Posterior cingulate gyrus (tissue), 11 donors: ENCODE measurements at regions not wholly inside any gene's neighbourhood (a gene's known extent, or its start where the extent isn't known, plus 50 kb on each side); places are given as distances from the start of the nearest gene placed in this dataset.
"Not testable (repeated sequence)": the region's sequence is repeated elsewhere in the genome, so short reads cannot be mapped to it uniquely, and the experiment has no call there.

Experiments used
- DNase-seq, 10 donors: peaks; one replicate each; pipeline versions ENCODE4 v3.0.0 to v3.0.0-alpha.2; 2020 to 2021; ENCODE audit warnings: mixed read lengths in 3 of 10
- intact Hi-C: fragments of 100-400 bp; cut with DNase I; formaldehyde crosslinking; loops from one replicate; pipeline ENCODE4 v1.15.1; 2023

GRCh38 chr15:21718108-21718507 lies 159.4 kb downstream of the POTEB start:
- DNase-seq, intact Hi-C loops: not testable (repeated sequence)

- DNase-seq, intact Hi-C loops: not testable (repeated sequence)
Observed at GRCh38 chr15:21717661-21718060, 159.9 kb downstream of the POTEB start.

GRCh38 chr15:21705480-21705879 lies 172.1 kb downstream of the POTEB start:
- intact Hi-C loops, DNase-seq: not testable (repeated sequence)

GRCh38 chr15:21698620-21699019 lies 178.9 kb downstream of the POTEB start:
- intact Hi-C loops, DNase-seq: not testable (repeated sequence)

- intact Hi-C loops, DNase-seq: not testable (repeated sequence)
Observed at GRCh38 chr15:21695089-21695488, 182.4 kb downstream of the POTEB start.

- intact Hi-C loops = not testable (repeated sequence)
Observed at GRCh38 chr15:21692471-21693102, 184.9 kb downstream of the POTEB start.

GRCh38 chr15:21656798-21657397 lies 216.6 kb upstream of the POTEB3 start:
- intact Hi-C loops, DNase-seq: not testable (repeated sequence)

More at GRCh38 chr15:21692471-21693102, 184.9 kb downstream of the POTEB start:
- DNase-seq = not testable (repeated sequence)

- DNase-seq, intact Hi-C loops: not testable (repeated sequence)
Observed at GRCh38 chr15:21656114-21656746, 215.9 kb upstream of the POTEB3 start.

- DNase-seq, intact Hi-C loops: not testable (repeated sequence)
Observed at GRCh38 chr15:21653707-21654106, 213.4 kb upstream of the POTEB3 start.

- intact Hi-C loops = not testable (repeated sequence)
Observed at GRCh38 chr15:21638770-21639169, 198.5 kb upstream of the POTEB3 start.

GRCh38 chr15:21626694-21627093 lies 186.4 kb upstream of the POTEB3 start:
- DNase-seq, intact Hi-C loops: not testable (repeated sequence)

More at GRCh38 chr15:21638770-21639169, 198.5 kb upstream of the POTEB3 start:
- DNase-seq = not testable (repeated sequence)

GRCh38 chr15:21609223-21609622 lies 168.9 kb upstream of the POTEB3 start:
- intact Hi-C loops, DNase-seq: not testable (repeated sequence)

- DNase-seq, intact Hi-C loops: not testable (repeated sequence)
Observed at GRCh38 chr15:21565426-21565825, 125.1 kb upstream of the POTEB3 start.

- intact Hi-C loops, DNase-seq: not testable (repeated sequence)
Observed at GRCh38 chr15:21551809-21552208, 111.5 kb upstream of the POTEB3 start.

- intact Hi-C loops, DNase-seq: not testable (repeated sequence)
Observed at GRCh38 chr15:21546182-21546903, 106.0 kb upstream of the POTEB3 start.

GRCh38 chr15:21532785-21533184 lies 92.5 kb upstream of the POTEB3 start:
- intact Hi-C loops, DNase-seq: not testable (repeated sequence)

- DNase-seq, intact Hi-C loops: not testable (repeated sequence)
Observed at GRCh38 chr15:21516248-21516647, 75.9 kb upstream of the POTEB3 start.

- intact Hi-C loops = not testable (repeated sequence)
- DNase-seq = peak in 1 of 10 donors; percentile 80
Observed at GRCh38 chr15:21515296-21515695, 75.0 kb upstream of the POTEB3 start.

GRCh38 chr15:21503021-21503420 lies 62.7 kb upstream of the POTEB3 start:
- intact Hi-C loops, DNase-seq: not testable (repeated sequence)
